ENCODE measurements at regions not wholly inside any gene's neighbourhood (a gene's known extent, or its start where the extent isn't known, plus 50 kb on each side); places are given as distances from the start of the nearest gene placed in this dataset.
"Not testable (repeated sequence)": the region's sequence is repeated elsewhere in the genome, so short reads cannot be mapped to it uniquely, and the experiment has no call there.

DNA sequence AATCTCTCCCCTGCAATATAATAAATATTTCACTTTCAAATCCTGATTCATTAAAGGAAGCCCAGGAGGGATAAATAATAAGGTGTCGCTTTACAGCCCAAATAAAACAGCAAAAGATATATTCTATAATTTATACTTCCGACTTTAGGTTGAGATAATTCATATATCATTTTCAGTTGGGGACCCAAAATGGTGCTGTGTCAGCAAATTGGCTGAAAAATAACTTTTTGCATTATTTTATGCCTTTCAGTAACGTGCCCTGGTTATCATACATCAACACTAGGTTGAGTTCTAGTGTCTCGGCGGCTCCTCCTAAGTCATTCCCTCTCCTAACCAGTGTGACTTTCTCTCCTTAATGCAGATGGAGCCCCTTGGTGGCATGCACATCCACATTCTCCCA, 278.2 kb downstream of the NXPE2 start:
- H3K9me3 ChIP-seq, result peaks cover 0 to 3% (median 0%) of the 10 kb centered on the region in 11 donors
- no peaks in the 10 kb centered on the region for H3K4me1 ChIP-seq
- H3K4me3 ChIP-seq, result no peak overlapping the region
- 87% methylated on average over 5 of the region's 5 CpGs for WGBS, 2 donors
- no peak for DNase-seq
- TF ChIP-seq, protein P1, sequence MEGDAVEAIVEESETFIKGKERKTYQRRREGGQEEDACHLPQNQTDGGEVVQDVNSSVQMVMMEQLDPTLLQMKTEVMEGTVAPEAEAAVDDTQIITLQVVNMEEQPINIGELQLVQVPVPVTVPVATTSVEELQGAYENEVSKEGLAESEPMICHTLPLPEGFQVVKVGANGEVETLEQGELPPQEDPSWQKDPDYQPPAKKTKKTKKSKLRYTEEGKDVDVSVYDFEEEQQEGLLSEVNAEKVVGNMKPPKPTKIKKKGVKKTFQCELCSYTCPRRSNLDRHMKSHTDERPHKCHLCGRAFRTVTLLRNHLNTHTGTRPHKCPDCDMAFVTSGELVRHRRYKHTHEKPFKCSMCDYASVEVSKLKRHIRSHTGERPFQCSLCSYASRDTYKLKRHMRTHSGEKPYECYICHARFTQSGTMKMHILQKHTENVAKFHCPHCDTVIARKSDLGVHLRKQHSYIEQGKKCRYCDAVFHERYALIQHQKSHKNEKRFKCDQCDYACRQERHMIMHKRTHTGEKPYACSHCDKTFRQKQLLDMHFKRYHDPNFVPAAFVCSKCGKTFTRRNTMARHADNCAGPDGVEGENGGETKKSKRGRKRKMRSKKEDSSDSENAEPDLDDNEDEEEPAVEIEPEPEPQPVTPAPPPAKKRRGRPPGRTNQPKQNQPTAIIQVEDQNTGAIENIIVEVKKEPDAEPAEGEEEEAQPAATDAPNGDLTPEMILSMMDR (IDR thresholded peaks at IDR 0.05), result no peak
- no peaks in the 10 kb centered on the region for H3K36me3 ChIP-seq
- no peak for ATAC-seq
- intact Hi-C loops (cut with DNase I), result loop anchor here in 5 of 10 donors (10.0 kb wide), 1 partner anchor 182 kb away; no protein-coding TSS in a partner anchor
- no peaks in the 10 kb centered on the region for H3K27me3 ChIP-seq
- H3K27ac ChIP-seq, result no peak overlapping the region

DNA sequence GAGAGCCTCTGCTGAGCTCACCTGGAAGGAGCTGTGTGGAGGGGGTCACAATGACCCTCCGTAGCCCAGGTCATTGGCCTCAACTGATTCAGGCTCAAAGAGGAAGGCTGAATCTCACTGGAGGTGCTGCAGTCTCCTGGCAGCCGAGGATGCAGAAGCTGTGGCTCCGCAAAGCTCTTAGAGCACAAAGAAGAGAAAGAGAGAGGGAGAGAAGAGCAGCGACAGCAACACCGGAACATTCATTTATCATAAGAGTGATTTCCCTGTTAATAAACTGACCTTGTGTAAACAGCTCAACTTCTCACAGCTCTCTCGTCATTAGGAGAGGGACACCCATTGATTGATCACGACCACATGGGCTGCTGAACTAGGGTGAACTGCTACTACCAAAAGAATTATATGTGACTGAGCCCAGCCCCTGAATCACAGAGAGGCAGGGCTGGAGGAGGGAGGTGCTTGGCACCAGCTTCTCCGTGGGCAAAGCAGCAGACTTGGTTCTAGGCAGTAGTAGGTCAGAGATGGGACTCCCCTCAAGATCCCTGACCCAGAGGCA, 281.7 kb downstream of the NXPE2 start:
- Histone ChIP-seq H3K27me3 (no peaks in the 10 kb centered on the region), H3K4me1 (no peaks in the 10 kb centered on the region), H3K4me3 (no peak overlapping the region), H3K27ac (no peak overlapping the region), H3K9me3 (no peaks in the 10 kb centered on the region), H3K36me3 (no peaks in the 10 kb centered on the region)
- ATAC-seq (no peak), DNase-seq (no peak)
- WGBS, 2 donors, result 70 to 72% methylated on average over 8 of the region's 8 CpGs
- TF ChIP-seq, protein P1 (IDR thresholded peaks at IDR 0.05), result no peak
- intact Hi-C loops (cut with DNase I), result loop anchor here in 5 of 10 donors (10.0 kb wide), 1 partner anchor 185 kb away; no protein-coding TSS in a partner anchor

DNA sequence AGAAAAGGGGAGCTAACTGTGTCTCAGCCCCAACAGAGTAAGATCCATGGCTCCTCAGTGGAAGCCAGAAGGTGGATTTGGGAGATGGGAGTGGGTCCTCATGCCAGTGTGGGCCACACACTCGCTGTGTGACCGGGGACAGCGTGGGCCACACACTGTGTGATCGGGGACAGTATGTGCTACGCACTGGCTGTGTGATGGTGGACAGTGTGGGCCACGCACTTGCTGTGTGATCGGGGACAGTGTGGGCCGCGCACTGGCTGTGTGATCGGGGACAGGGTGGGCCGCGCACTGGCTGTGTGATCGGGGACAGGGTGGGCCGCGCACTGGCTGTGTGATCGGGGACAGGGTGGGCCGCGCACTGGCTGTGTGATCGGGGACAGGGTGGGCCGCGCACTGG, 282.5 kb downstream of the NXPE2 start:
- intact Hi-C loops (cut with DNase I); ATAC-seq: not testable (repeated sequence)

DNA sequence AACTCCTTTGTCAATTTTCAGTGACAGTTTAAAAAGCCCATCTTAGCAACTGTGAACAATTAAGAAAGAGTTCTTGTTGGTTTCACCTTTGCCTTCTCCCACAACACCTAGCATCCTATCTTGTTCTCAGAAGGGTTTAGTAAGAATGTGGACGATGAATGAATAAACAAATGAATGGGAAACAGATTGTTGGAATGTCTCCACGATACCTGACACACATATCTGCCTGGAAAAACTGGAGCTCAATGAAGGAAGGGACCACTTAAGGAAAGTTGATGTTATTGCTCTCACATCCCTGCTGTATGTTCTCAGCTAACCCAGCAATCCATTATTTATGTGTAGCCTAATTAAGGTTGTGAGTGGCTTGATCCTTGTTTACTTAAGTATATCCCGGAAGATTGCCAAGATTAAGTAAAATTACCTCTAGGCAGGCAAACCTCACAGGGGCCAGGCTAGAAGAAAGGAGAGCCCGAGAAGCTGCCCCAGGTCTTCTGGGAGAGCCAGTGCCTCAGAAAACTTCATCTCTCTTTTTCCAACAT, 286.4 kb downstream of the NXPE2 start:
- H3K36me3 ChIP-seq, result no peaks in the 10 kb centered on the region
- H3K27ac ChIP-seq, result no peak overlapping the region
- H3K27me3 ChIP-seq, result no peaks in the 10 kb centered on the region
- no peaks in the 10 kb centered on the region for H3K9me3 ChIP-seq
- H3K4me3 ChIP-seq, result no peak overlapping the region
- TF ChIP-seq, protein P1 (IDR thresholded peaks at IDR 0.05), result no peak
- no peak for DNase-seq
- no peak for ATAC-seq
- no peaks in the 10 kb centered on the region for H3K4me1 ChIP-seq
- intact Hi-C loops (cut with DNase I), result no loop called here
- WGBS, 2 donors, result 76 to 83% methylated on average over 4 of the region's 4 CpGs

More for the DNA sequence above, 282.5 kb downstream of the NXPE2 start:
- not testable (repeated sequence) for H3K4me3 ChIP-seq, H3K36me3 ChIP-seq, H3K27me3 ChIP-seq, H3K27ac ChIP-seq, H3K4me1 ChIP-seq, DNase-seq, H3K9me3 ChIP-seq
- 93 to 94% methylated on average over 14 of the region's 21 CpGs for WGBS, 2 donors

Data from heart right ventricle (tissue), 16 donors.